Caco-2 (cell line): ENCODE measurements at regions not wholly inside any gene's neighbourhood (a gene's known extent, or its start where the extent isn't known, plus 50 kb on each side); places are given as distances from the start of the nearest gene placed in this dataset.
"Not testable (repeated sequence)": the region's sequence is repeated elsewhere in the genome, so short reads cannot be mapped to it uniquely, and the experiment has no call there.

Source experiments
- BruUV-seq: library from RNA; stranded (reverse); fragments of 400-500 nt; replicated peaks from 2 replicates; lab custom pipeline; 2021; lab: Mats Ljungman, UMichigan
- CTCF ChIA-PET: fragments of 300-600 bp; sonication (Branson Sonifier 250); formaldehyde crosslinking; loops from one replicate; lab custom pipeline; 2022; ENCODE audit warnings: antibody characterized with exemption; lab: Charles Lee
- POLR2A ChIA-PET: fragments of 300-600 bp; sonication (Branson Sonifier 250); formaldehyde crosslinking; loops from one replicate; lab custom pipeline; 2022; ENCODE audit warnings: antibody characterized with exemption; lab: Charles Lee
- DNase-seq, 2 experiments: peaks; one replicate each; pipeline versions ENCODE4 v3.0.0 to v3.0.0-alpha.2; 2020 to 2022
- H3K27me3 ChIP-seq: replicated peaks from 2 replicates; pipeline ENCODE4 v1.6.0; 2011; ENCODE audit warnings: low read length; ENCODE audit not compliant: control insufficient read depth, insufficient read depth
- H3K36me3 ChIP-seq: 2 replicates; pipeline ENCODE4 v1.5.1; 2011; ENCODE audit warnings: low read length; ENCODE audit not compliant: control insufficient read depth, insufficient read depth
- H3K4me1 ChIP-seq: fragments of 250-450 bp; sonication (Bioruptor Pico); 2 replicates; pipeline ENCODE4 v1.5.1; 2020; ENCODE audit warnings: mild to moderate bottlenecking
- H3K4me3 ChIP-seq: 2 replicates; pipeline ENCODE4 v1.5.1; 2011; ENCODE audit warnings: low read depth, mild to moderate bottlenecking, control low read depth, low read length
- H3K9me3 ChIP-seq: fragments of 250-450 bp; sonication (Bioruptor Pico); 2 replicates; pipeline ENCODE4 v1.5.1; 2020; ENCODE audit warnings: mild to moderate bottlenecking, moderate library complexity
- H3K27ac Mint-ChIP-seq: one replicate; pipeline ENCODE4 v1.8.0; 2022; ENCODE audit warnings: mixed read lengths; ENCODE audit not compliant: unreplicated experiment
- H3K27me3 Mint-ChIP-seq: one replicate; pipeline ENCODE4 v1.8.0; 2022; ENCODE audit warnings: mixed read lengths; ENCODE audit not compliant: insufficient read depth, unreplicated experiment
- H3K36me3 Mint-ChIP-seq: one replicate; pipeline ENCODE4 v1.8.0; 2022; ENCODE audit warnings: mild to moderate bottlenecking, mixed read lengths; ENCODE audit not compliant: insufficient read depth, unreplicated experiment
- H3K4me1 Mint-ChIP-seq: one replicate; pipeline ENCODE4 v1.8.0; 2022; ENCODE audit warnings: low read depth, mixed read lengths; ENCODE audit not compliant: unreplicated experiment
- H3K4me3 Mint-ChIP-seq: one replicate; pipeline ENCODE4 v1.8.0; 2022; ENCODE audit warnings: mild to moderate bottlenecking, moderate library complexity, mixed read lengths; ENCODE audit not compliant: unreplicated experiment
- H3K9me3 Mint-ChIP-seq: one replicate; pipeline ENCODE4 v1.8.0; 2022; ENCODE audit warnings: mixed read lengths; ENCODE audit not compliant: unreplicated experiment
- intact Hi-C: fragments of 100-400 bp; cut with micrococcal nuclease; formaldehyde crosslinking; loops from one replicate; pipeline ENCODE4 v1.10.0; 2022; ENCODE audit not compliant: unreplicated experiment

GRCh38 chr21:8194042-8194441 is 2327.3 kb upstream of the TPTE start:
- H3K9me3 ChIP-seq, H3K9me3 Mint-ChIP-seq, H3K4me1 ChIP-seq, POLR2A ChIA-PET, BruUV-seq, H3K27me3 ChIP-seq, H3K36me3 ChIP-seq, H3K27me3 Mint-ChIP-seq, H3K27ac Mint-ChIP-seq, H3K4me3 Mint-ChIP-seq, H3K4me1 Mint-ChIP-seq, H3K36me3 Mint-ChIP-seq, intact Hi-C loops, CTCF ChIA-PET, H3K4me3 ChIP-seq, DNase-seq: not testable (repeated sequence)

- intact Hi-C loops, result not testable (repeated sequence)
These were observed 2323.9 kb upstream of the TPTE start for GRCh38 chr21:8197377-8198027.

GRCh38 chr21:8205094-8205891 is 2316.1 kb upstream of the TPTE start:
- BruUV-seq, result not testable (repeated sequence)

More at GRCh38 chr21:8197377-8198027, 2323.9 kb upstream of the TPTE start:
- H3K36me3 ChIP-seq, H3K4me3 ChIP-seq, BruUV-seq, H3K27me3 Mint-ChIP-seq, H3K9me3 Mint-ChIP-seq, POLR2A ChIA-PET, H3K36me3 Mint-ChIP-seq, H3K9me3 ChIP-seq, H3K27ac Mint-ChIP-seq, H3K4me1 ChIP-seq, CTCF ChIA-PET, H3K4me1 Mint-ChIP-seq, H3K4me3 Mint-ChIP-seq, H3K27me3 ChIP-seq, DNase-seq: not testable (repeated sequence)

GRCh38 chr21:8205892-8206188 is 2315.5 kb upstream of the TPTE start:
- H3K27me3 ChIP-seq, H3K9me3 ChIP-seq, POLR2A ChIA-PET, H3K4me1 Mint-ChIP-seq, H3K27ac Mint-ChIP-seq, H3K36me3 ChIP-seq, H3K4me3 ChIP-seq, CTCF ChIA-PET, H3K27me3 Mint-ChIP-seq, intact Hi-C loops, DNase-seq, H3K36me3 Mint-ChIP-seq, H3K9me3 Mint-ChIP-seq, BruUV-seq, H3K4me1 ChIP-seq, H3K4me3 Mint-ChIP-seq: not testable (repeated sequence)

More at GRCh38 chr21:8205094-8205891, 2316.1 kb upstream of the TPTE start:
- H3K36me3 ChIP-seq, intact Hi-C loops, H3K4me1 Mint-ChIP-seq, CTCF ChIA-PET, H3K4me3 ChIP-seq, H3K4me3 Mint-ChIP-seq, POLR2A ChIA-PET, H3K9me3 Mint-ChIP-seq, H3K36me3 Mint-ChIP-seq, H3K27ac Mint-ChIP-seq, H3K27me3 Mint-ChIP-seq, DNase-seq, H3K9me3 ChIP-seq, H3K4me1 ChIP-seq, H3K27me3 ChIP-seq: not testable (repeated sequence)

GRCh38 chr21:8212986-8213550 is 2308.3 kb upstream of the TPTE start:
- H3K36me3 Mint-ChIP-seq, H3K36me3 ChIP-seq, CTCF ChIA-PET, H3K27me3 Mint-ChIP-seq, H3K4me3 ChIP-seq, intact Hi-C loops, POLR2A ChIA-PET, H3K4me1 ChIP-seq, H3K27me3 ChIP-seq, H3K4me1 Mint-ChIP-seq, BruUV-seq, H3K4me3 Mint-ChIP-seq, H3K27ac Mint-ChIP-seq, H3K9me3 ChIP-seq, H3K9me3 Mint-ChIP-seq: not testable (repeated sequence)
- peak; percentile 88 to 90 for DNase-seq

GRCh38 chr21:8214539-8214938 is 2306.8 kb upstream of the TPTE start:
- H3K4me1 ChIP-seq, H3K4me3 ChIP-seq, BruUV-seq, H3K27ac Mint-ChIP-seq, H3K27me3 ChIP-seq, H3K36me3 ChIP-seq, POLR2A ChIA-PET, H3K27me3 Mint-ChIP-seq, CTCF ChIA-PET, intact Hi-C loops, H3K9me3 ChIP-seq, H3K36me3 Mint-ChIP-seq, H3K4me3 Mint-ChIP-seq, DNase-seq, H3K9me3 Mint-ChIP-seq, H3K4me1 Mint-ChIP-seq: not testable (repeated sequence)
